H9 (cell line): ENCODE measurements at regions not wholly inside any gene's neighbourhood (a gene's known extent, or its start where the extent isn't known, plus 50 kb on each side); places are given as distances from the start of the nearest gene placed in this dataset.

Experiments
- DNase-seq: peaks from one replicate; pipeline ENCODE4 v3.0.0-alpha.2; 2017
- H2AFZ ChIP-seq: one replicate; pipeline ENCODE4 v1.6.1; 2013; ENCODE audit warnings: mild to moderate bottlenecking, low read length, control low read depth, moderate library complexity
- H2AK5ac ChIP-seq: 2 replicates; pipeline ENCODE4 v1.6.1; 2013; ENCODE audit warnings: low read length, control low read depth, mixed read lengths; ENCODE audit not compliant: insufficient read length
- H2BK120ac ChIP-seq: one replicate; pipeline ENCODE4 v1.6.1; 2013; ENCODE audit warnings: low read depth, mild to moderate bottlenecking, low read length, control low read depth, inconsistent platforms; ENCODE audit not compliant: poor library complexity, severe bottlenecking
- H2BK12ac ChIP-seq: 2 replicates; pipeline ENCODE4 v1.6.1; 2013; ENCODE audit warnings: low read length, control low read depth, mixed read lengths, low read depth; ENCODE audit not compliant: insufficient read length
- H2BK15ac ChIP-seq: 2 replicates; pipeline ENCODE4 v1.6.1; 2013; ENCODE audit warnings: low read depth, low read length, control low read depth
- H2BK20ac ChIP-seq: one replicate; pipeline ENCODE4 v1.6.1; 2013; ENCODE audit warnings: low read depth, mild to moderate bottlenecking, low read length, control low read depth, inconsistent platforms; ENCODE audit not compliant: poor library complexity, severe bottlenecking
- H2BK5ac ChIP-seq: 2 replicates; pipeline ENCODE4 v1.6.1; 2013; ENCODE audit warnings: low read length, control low read depth, mixed read lengths; ENCODE audit not compliant: insufficient read length
- H3K14ac ChIP-seq: 2 replicates; pipeline ENCODE4 v1.6.1; 2013; ENCODE audit warnings: low read length, control low read depth; ENCODE audit not compliant: insufficient read depth
- H3K18ac ChIP-seq: 2 replicates; pipeline ENCODE4 v1.6.1; 2013; ENCODE audit warnings: low read depth, mild to moderate bottlenecking, mixed read lengths, low read length, control low read depth; ENCODE audit not compliant: insufficient read length
- H3K23ac ChIP-seq: 2 replicates; pipeline ENCODE4 v1.6.1; 2013; ENCODE audit warnings: low read length, control low read depth, mixed read lengths, low read depth; ENCODE audit not compliant: insufficient read length
- H3K23me2 ChIP-seq: 2 replicates; pipeline ENCODE4 v1.6.1; 2013; ENCODE audit warnings: low read depth, mild to moderate bottlenecking, mixed read lengths, low read length, control low read depth; ENCODE audit not compliant: insufficient read length, poor library complexity, severe bottlenecking
- H3K27ac ChIP-seq: 2 replicates; pipeline ENCODE4 v1.5.1; 2013; ENCODE audit warnings: low read length, control low read depth, mixed read lengths, low read depth; ENCODE audit not compliant: insufficient read length
- H3K27me3 ChIP-seq: 2 replicates; pipeline ENCODE4 v1.6.1; 2013; ENCODE audit warnings: low read length, control low read depth, inconsistent platforms; ENCODE audit not compliant: insufficient read depth
- H3K4ac ChIP-seq: 2 replicates; pipeline ENCODE4 v1.6.1; 2013; ENCODE audit warnings: low read depth, mild to moderate bottlenecking, control low read depth, inconsistent platforms, low read length, moderate library complexity
- H3K4me1 ChIP-seq: 2 replicates; pipeline ENCODE4 v1.6.1; 2013; ENCODE audit warnings: low read length, control low read depth, inconsistent platforms; ENCODE audit not compliant: insufficient read depth
- H3K4me2 ChIP-seq: 2 replicates; pipeline ENCODE4 v1.6.1; 2013; ENCODE audit warnings: low read length, control low read depth, mixed read lengths; ENCODE audit not compliant: insufficient read length, insufficient read depth
- H3K56ac ChIP-seq: 2 replicates; pipeline ENCODE4 v1.6.1; 2013; ENCODE audit warnings: low read depth, mild to moderate bottlenecking, mixed read lengths, low read length, control low read depth; ENCODE audit not compliant: insufficient read length
- H3K79me1 ChIP-seq: 2 replicates; pipeline ENCODE4 v1.6.1; 2013; ENCODE audit warnings: low read depth, mild to moderate bottlenecking, moderate library complexity, low read length, control low read depth, inconsistent platforms; ENCODE audit not compliant: insufficient read depth, poor library complexity, severe bottlenecking
- H3K79me2 ChIP-seq: 2 replicates; pipeline ENCODE4 v1.6.1; 2013; ENCODE audit warnings: low read length, control low read depth, inconsistent platforms; ENCODE audit not compliant: insufficient read depth
- H3K9ac ChIP-seq: 2 replicates; pipeline ENCODE4 v1.6.1; 2013; ENCODE audit warnings: low read length, control low read depth, mixed read lengths; ENCODE audit not compliant: insufficient read length; ENCODE audit errors: extremely low read depth
- H3K9me3 ChIP-seq: one replicate; pipeline ENCODE4 v1.6.1; 2013; ENCODE audit warnings: low read depth, low read length, inconsistent platforms; ENCODE audit not compliant: control insufficient read depth
- H3T11ph ChIP-seq: one replicate; pipeline ENCODE4 v1.6.1; 2013; ENCODE audit warnings: mild to moderate bottlenecking, low read length, control low read depth, inconsistent platforms
- H4K20me1 ChIP-seq: one replicate; pipeline ENCODE4 v1.6.1; 2013; ENCODE audit not compliant: control insufficient read depth, insufficient read length, insufficient read depth
- H4K5ac ChIP-seq: 2 replicates; pipeline ENCODE4 v1.6.1; 2013; ENCODE audit warnings: low read depth, mild to moderate bottlenecking, mixed read lengths, low read length, control low read depth; ENCODE audit not compliant: insufficient read length
- H4K8ac ChIP-seq: replicated peaks from 2 replicates; pipeline ENCODE4 v1.6.1; 2013; ENCODE audit warnings: low read length, control low read depth, mixed read lengths, low read depth; ENCODE audit not compliant: insufficient read length
- H4K91ac ChIP-seq: 2 replicates; pipeline ENCODE4 v1.6.1; 2013; ENCODE audit warnings: low read depth, mild to moderate bottlenecking, moderate library complexity, mixed read lengths, low read length, control low read depth; ENCODE audit not compliant: insufficient read length
- H3K27ac Mint-ChIP-seq, 3 experiments: 2 replicates in 2 of 3; 3 replicates in 1 of 3; pipeline ENCODE4 v1.8.0; 2020 to 2021; ENCODE audit warnings: mixed read lengths in 3 of 3, mild to moderate bottlenecking in 1 of 3, moderate library complexity in 1 of 3
- H3K27me3 Mint-ChIP-seq: 2 replicates; pipeline ENCODE4 v1.8.0; 2021; ENCODE audit warnings: low read depth, mild to moderate bottlenecking, moderate library complexity, mixed read lengths
- H3K36me3 Mint-ChIP-seq, 3 experiments: 2 replicates in 2 of 3; 3 replicates in 1 of 3; pipeline ENCODE4 v1.8.0; 2020 to 2021; ENCODE audit warnings: low read depth in 3 of 3, mixed read lengths in 3 of 3; ENCODE audit not compliant: insufficient read depth in 1 of 3
- H3K4me1 Mint-ChIP-seq, 2 experiments: 2 replicates each; pipeline ENCODE4 v1.8.0; 2020; ENCODE audit warnings: mixed read lengths in 2 of 2
- H3K4me3 Mint-ChIP-seq, 2 experiments: 2 replicates in 1 of 2; 3 replicates in 1 of 2; pipeline ENCODE4 v1.8.0; 2020 to 2021; ENCODE audit warnings: mild to moderate bottlenecking in 2 of 2, mixed read lengths in 2 of 2, moderate library complexity in 1 of 2
- H3K9me3 Mint-ChIP-seq, 2 experiments: 2 replicates in 1 of 2; 3 replicates in 1 of 2; pipeline ENCODE4 v1.8.0; 2020; ENCODE audit warnings: mild to moderate bottlenecking in 2 of 2, mixed read lengths in 2 of 2, moderate library complexity in 1 of 2
- CTCF ChIP-seq: fragments of 200-600 bp; sonication (generic); conservative IDR thresholded peaks from 3 replicates; pipeline ENCODE4 v1.8.0; 2021; ENCODE audit warnings: antibody characterized with exemption, mild to moderate bottlenecking
- WGBS: extraction: QIAGEN DNeasy Blood & Tissue Kit; methylation state at CpG from one replicate; pipeline ENCODE4 v1.1.7; 2013; ENCODE audit warnings: missing lambda C conversion rate, low lambda C conversion rate, mixed read lengths; ENCODE audit not compliant: insufficient read length; ENCODE audit errors: extremely low coverage; 5-methylcytosine and 5-hydroxymethylcytosine counted together

GRCh38 chr10:29135337-29135736 lies 153.5 kb upstream of the LYZL1 start:
- no peak overlapping the region for H3K4me2 ChIP-seq
- no peak overlapping the region for H4K5ac ChIP-seq
- H4K91ac ChIP-seq, result no peak overlapping the region
- no peak overlapping the region for H2BK5ac ChIP-seq
- H3K56ac ChIP-seq, result no peak overlapping the region
- H3K4me1 ChIP-seq, result no peaks in the 10 kb centered on the region
- no peak overlapping the region for H2BK120ac ChIP-seq
- no peak overlapping the region for H3K27ac ChIP-seq
- no peak overlapping the region for H2BK12ac ChIP-seq
- no peak overlapping the region for H2AK5ac ChIP-seq
- H3K23ac ChIP-seq, result no peak overlapping the region
- H3K9me3 Mint-ChIP-seq, result no peaks in the 10 kb centered on the region
- no peak for TF ChIP-seq CTCF
- no peak overlapping the region for H4K8ac ChIP-seq
- no peaks in the 10 kb centered on the region for H3K23me2 ChIP-seq
- no peak overlapping the region for H3T11ph ChIP-seq
- peaks cover 14 to 23% of the 10 kb centered on the region in 2 experiments for H3K4me1 Mint-ChIP-seq
- no peak overlapping the region for H3K4me3 Mint-ChIP-seq
- no peak overlapping the region for H2BK20ac ChIP-seq
- no peak overlapping the region for H2AFZ ChIP-seq
- H3K79me2 ChIP-seq, result no peaks in the 10 kb centered on the region
- H3K27me3 ChIP-seq, result no peaks in the 10 kb centered on the region
- H4K20me1 ChIP-seq, result no peaks in the 10 kb centered on the region
- H3K9me3 ChIP-seq, result no peaks in the 10 kb centered on the region
- WGBS, result no CpG with 5 or more reads among the region's 3 CpGs
- H3K27ac Mint-ChIP-seq, result no peak overlapping the region
- no peaks in the 10 kb centered on the region for H3K36me3 Mint-ChIP-seq
- no peak overlapping the region for H2BK15ac ChIP-seq
- H3K27me3 Mint-ChIP-seq, result no peaks in the 10 kb centered on the region
- no peak overlapping the region for H3K4ac ChIP-seq
- no peaks in the 10 kb centered on the region for H3K79me1 ChIP-seq
- no peak overlapping the region for H3K9ac ChIP-seq
- H3K14ac ChIP-seq, result no peak overlapping the region
- DNase-seq, result no peak
- no peak overlapping the region for H3K18ac ChIP-seq
